ENCODE measurements at regions not wholly inside any gene's neighbourhood (a gene's known extent, or its start where the extent isn't known, plus 50 kb on each side); places are given as distances from the start of the nearest gene placed in this dataset.
A peak's percentile ranks its signal among the peaks of the same experiment; 100 is the strongest.
"Not testable (repeated sequence)": the region's sequence is repeated elsewhere in the genome, so short reads cannot be mapped to it uniquely, and the experiment has no call there.

GRCh38 chr4:43607827-43608461 lies 715.4 kb downstream of the GRXCR1 start:
- no peak for DNase-seq (ENCODE audit: low read depth in 2 of 2)

- no peak for DNase-seq (ENCODE audit: low read depth in 2 of 2)
Observed at GRCh38 chr4:43619219-43619618, 726.7 kb downstream of the GRXCR1 start.

DNA sequence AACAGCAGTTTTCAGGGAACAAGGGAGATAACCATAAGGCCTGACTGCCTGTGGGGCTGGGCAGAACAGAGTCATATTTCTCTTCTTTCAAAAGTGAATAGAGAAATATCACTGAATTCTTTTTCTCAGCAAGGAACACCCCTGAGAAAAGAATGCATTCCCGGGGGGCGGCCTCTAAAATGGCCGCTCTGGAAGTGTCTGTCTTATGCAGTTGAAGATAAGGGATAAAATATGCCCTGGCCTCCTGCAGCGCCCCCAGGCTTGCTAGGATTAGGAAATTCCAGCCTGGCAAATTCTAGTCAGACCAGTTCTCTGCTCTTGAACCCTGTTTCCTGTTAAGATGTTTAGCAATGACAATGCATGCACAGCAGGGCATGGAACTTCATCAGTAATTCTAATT lies 745.4 kb downstream of the GRXCR1 start:
- not testable (repeated sequence) for DNase-seq (ENCODE audit: low read depth in 2 of 2)

DNA sequence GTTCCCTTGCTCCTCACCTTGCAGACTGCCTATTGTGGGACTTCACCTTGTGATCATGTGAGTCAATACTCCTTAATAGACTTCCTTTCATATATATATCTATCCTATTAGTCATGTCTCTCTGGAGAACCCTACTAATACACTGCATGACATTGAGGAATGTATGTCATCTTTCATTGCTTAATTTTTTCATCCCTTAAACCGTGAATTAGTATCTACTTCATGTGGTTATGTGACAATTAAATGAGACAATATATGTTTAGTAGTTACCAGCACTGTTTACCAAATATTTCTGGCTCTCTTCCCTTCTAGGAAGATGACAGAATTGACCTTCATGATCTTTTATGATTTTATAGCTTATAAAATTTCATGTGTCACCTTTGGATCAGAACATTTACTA lies 759.5 kb downstream of the GRXCR1 start:
- DNase-seq (ENCODE audit: low read depth in 2 of 2), result no peak

GRCh38 chr4:43659547-43659946 lies 767.0 kb downstream of the GRXCR1 start:
- not testable (repeated sequence) for DNase-seq (ENCODE audit: low read depth in 2 of 2)

DNA sequence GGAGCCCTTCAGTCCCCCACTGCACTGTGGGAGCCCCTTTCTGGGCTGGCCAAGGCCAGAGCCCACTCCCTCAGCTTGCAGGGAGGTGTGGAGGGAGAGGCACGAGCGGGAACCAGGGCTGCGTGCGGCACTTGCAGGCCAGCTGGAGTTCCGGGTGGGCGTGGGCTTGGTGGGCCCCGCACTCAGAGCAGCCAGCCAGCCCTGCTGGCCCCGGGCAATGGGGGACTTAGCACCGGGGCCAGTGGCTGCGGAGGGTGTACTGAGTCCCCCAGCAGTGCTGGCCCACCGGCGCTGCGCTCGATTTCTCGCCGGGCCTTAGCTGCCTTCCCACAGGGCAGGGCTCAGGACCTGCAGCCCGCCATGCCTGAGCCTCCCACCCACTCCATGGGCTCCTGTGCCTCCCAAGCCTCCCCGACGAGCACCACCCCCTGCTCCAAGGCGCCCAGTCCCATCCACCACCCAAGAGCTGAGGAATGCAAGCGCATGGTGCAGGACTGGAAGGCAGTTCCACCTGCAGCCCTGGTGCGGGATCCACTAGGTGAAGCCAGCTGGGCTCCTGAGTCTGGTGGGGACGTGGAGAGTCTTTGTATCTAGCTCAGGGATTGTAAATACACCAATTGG lies 776.2 kb downstream of the KCTD8 start:
- not testable (repeated sequence) for DNase-seq (ENCODE audit: low read depth in 2 of 2)

DNA sequence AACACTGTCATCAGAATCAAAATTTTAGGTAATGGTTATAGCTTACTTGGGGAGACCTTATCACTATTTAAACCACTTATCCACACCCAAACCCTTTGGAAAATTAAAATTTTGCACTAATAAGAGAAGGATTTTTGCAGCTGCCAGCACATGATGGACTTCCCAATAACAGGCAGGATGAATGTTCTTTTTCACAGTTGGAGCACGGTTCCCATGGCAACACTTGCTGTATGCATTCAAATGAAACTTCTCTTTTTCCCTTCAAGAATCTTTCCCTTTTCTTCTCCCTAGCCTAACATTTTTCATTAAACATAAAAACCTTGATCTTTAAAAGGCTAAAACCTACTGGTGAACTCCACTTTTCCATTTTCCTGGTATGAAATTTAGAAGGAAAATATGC lies 768.2 kb downstream of the KCTD8 start:
- DNase-seq (ENCODE audit: low read depth in 2 of 2), result no peak

- no peak for DNase-seq (ENCODE audit: low read depth in 2 of 2)
Observed at GRCh38 chr4:43682551-43682950, 766.1 kb downstream of the KCTD8 start.

- DNase-seq (ENCODE audit: low read depth in 2 of 2), result no peak
Observed at GRCh38 chr4:43690116-43690515, 758.5 kb downstream of the KCTD8 start.

GRCh38 chr4:43693876-43694275 lies 754.7 kb downstream of the KCTD8 start:
- no peak for DNase-seq (ENCODE audit: low read depth in 2 of 2)

DNA sequence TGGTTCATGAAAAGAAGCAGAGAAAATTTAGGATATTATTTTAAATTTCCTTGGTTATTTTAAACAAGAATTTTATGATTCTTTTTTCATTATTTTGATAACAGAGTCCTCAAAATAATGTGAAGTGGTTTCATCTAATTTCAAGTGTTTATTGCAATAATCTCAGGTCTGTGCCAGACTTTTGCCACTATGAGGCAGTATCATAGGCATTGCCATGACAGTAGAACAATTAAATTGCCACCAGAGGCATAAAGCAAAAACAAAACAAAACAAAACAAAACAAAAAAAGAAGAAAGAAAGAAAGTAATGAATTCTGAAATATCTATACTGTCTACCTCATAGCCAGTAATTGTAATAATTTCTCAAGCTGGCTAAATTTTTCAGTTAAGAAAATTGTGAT lies 739.2 kb downstream of the KCTD8 start:
- DNase-seq (ENCODE audit: low read depth in 2 of 2), result no peak

GRCh38 chr4:43716721-43717395 lies 731.8 kb downstream of the KCTD8 start:
- DNase-seq (ENCODE audit: low read depth in 2 of 2), result no peak

- DNase-seq (ENCODE audit: low read depth in 2 of 2), result no peak
Observed at GRCh38 chr4:43718369-43718768, 730.2 kb downstream of the KCTD8 start.

DNA sequence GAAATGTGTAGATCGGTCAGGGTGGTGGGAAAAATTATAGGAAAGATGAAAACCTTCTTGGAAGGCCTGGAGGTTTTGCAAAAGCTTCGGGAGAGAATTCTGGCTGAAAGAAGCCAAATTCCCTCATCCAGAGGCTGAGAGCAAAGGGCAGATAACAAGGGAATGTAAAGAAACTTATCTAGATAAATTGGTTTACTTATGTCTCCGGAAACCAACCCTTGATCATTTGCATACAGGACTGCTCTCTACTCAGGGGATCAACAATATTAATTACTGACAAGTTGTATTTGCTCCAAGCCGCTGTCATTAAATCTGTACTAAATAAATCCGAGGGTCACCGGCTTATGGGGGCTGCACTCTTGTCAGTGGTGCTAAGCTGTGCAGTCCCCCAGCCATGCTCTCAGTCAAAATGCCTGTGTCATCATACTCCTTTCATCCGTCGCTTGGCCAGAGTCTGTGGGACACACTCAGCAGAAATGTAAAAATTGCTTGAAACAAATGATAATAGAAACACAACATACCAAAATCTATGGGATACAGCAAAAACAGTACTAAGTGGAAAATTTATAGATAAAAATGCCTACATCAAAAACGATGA lies 715.7 kb downstream of the KCTD8 start:
- no peak for DNase-seq (ENCODE audit: low read depth in 2 of 2)

- DNase-seq (ENCODE audit: low read depth in 2 of 2), result no peak
Observed at GRCh38 chr4:43742083-43742482, 706.5 kb downstream of the KCTD8 start.

DNA sequence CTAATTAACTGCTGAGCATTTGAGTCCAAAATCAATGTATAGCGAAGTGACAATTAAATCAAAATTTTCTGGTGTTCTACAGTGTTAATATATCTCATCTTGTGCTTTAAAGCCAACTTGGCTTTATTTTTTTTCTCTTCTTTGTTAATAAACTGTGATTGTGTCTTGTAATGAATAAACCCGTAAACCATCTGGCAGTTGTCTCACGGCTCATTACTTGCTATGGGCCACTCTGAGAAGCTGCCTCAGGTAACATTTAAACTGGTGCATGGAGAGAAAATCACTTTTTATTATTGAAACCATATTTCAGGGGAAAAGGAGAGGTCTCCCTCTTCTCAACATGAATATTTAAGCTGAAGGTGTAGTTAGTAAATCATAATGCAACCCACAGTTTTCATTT lies 694.0 kb downstream of the KCTD8 start:
- no peak for DNase-seq (ENCODE audit: low read depth in 2 of 2)

GRCh38 chr4:43757147-43757546 lies 691.5 kb downstream of the KCTD8 start:
- no peak for DNase-seq (ENCODE audit: low read depth in 2 of 2)

DNA sequence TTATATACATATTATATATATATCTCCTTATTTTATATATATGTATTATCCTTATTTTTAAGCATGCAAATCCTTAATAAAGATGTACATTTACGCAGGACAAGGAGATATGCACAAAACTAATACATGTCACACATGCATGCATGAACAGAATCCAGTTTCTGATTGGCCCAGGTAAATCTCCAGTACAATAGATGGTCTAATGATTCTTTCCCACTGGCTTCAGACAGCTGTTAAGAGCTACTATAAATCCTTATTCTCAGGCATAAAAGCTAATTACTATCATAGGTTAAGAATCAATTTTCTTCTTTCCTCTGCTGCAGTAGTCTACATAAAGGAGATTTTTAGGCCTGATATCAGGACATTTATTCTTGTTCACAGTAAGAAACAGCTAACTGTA lies 689.8 kb downstream of the KCTD8 start:
- DNase-seq (ENCODE audit: low read depth in 2 of 2), result no peak

DNA sequence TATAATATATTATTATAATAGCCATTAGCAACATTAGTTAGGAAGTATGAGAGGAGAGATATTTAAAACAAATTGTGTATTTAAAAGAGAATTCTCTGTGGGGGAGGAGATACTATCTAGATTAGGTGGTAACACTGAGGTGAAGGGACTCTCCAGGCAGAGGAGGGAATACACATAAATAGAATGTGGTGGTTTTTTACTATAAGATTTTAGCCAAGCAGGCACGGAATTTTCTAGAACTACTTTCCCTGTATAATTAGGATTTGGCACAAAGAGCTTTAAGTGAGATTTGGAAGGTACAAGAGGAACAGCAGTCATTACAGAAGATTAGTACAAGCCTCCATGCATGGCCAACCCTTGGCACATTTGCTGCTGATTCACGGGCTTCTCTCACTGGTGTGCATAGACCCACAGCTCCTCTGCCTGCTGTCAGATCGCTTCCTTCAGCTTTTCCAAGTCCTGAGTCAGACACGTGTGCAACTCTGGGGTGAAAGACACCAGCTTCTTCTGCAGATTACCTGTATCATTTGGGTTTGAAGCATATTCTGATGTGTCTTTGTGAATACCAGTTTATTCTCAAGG lies 685.5 kb downstream of the KCTD8 start:
- no peak for DNase-seq (ENCODE audit: low read depth in 2 of 2)

- no peak for DNase-seq (ENCODE audit: low read depth in 2 of 2)
Observed at GRCh38 chr4:43765514-43765913, 683.1 kb downstream of the KCTD8 start.

DNA sequence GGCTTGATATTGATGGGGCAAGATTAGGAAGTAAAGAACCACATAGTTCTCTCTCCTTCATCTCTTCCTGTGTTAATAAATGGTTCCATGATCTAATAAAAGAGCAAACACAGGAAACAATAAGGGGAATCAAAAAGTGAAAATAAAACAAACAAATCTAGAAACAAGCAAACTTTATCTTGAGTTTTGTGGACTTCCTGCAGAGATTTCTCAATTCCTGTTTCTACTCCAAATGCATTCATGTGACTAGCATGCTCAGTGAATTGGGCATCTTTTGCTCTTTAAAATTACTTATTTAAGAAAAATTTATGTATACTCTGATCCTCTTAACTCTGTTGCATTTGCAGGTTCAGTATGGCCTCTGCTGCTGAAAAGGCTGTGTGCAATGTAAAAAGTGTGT lies 682.0 kb downstream of the KCTD8 start:
- DNase-seq (ENCODE audit: low read depth in 2 of 2), result no peak

DNA sequence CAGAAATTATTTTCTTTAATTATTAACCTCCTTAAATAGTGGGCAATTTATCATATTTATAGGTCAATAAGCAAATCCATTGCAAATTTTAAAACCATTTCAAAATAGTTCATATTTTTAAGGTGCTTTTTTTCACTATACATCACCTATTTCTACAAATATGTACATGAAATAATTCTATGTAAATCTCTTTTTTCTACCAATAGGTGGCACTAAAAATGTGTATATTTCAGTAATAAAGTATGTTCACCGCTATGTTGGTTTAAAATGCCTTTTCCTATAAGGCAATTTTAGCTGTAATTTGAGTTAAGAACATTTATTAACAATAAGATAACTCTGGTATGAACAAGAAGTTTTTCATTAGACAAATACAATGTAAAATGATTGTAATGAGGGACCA lies 672.2 kb downstream of the KCTD8 start:
- peak; percentile 8 to 43 for DNase-seq (ENCODE audit: low read depth in 2 of 2)

Data from lung microvascular endothelial cell (primary cell).